Tibial nerve (tissue), 3 donors: ENCODE measurements at regions not wholly inside any gene's neighbourhood (a gene's known extent, or its start where the extent isn't known, plus 50 kb on each side); places are given as distances from the start of the nearest gene placed in this dataset.

Experiments
- CTCF ChIP-seq, 5 experiments: fragments of 200-600 bp in 3 of 5; fragments of 450-650 bp in 2 of 5; sonication (generic) in 3 of 5; IDR thresholded peaks; one replicate each; pipeline ENCODE4 v1.5.1; 2016 to 2019; ENCODE audit warnings: antibody characterized with exemption in 5 of 5, mild to moderate bottlenecking in 3 of 5, moderate library complexity in 2 of 5
- POLR2A ChIP-seq, 2 donors: fragments of 450-650 bp; IDR thresholded peaks; one replicate each; pipeline ENCODE4 v1.6.1; 2017; ENCODE audit warnings: antibody characterized with exemption in 2 of 2, mild to moderate bottlenecking in 2 of 2, moderate library complexity in 2 of 2

- TF ChIP-seq CTCF (IDR thresholded peaks at IDR 0.05) (no peak), POLR2A (IDR thresholded peaks at IDR 0.05) (no peak)
Observed at GRCh38 chr5:166962461-166962860, 1329.0 kb upstream of the WWC1 start.
